HG02938 (cell line): ENCODE measurements at regions not wholly inside any gene's neighbourhood (a gene's known extent, or its start where the extent isn't known, plus 50 kb on each side); places are given as distances from the start of the nearest gene placed in this dataset.
"Not testable (repeated sequence)": the region's sequence is repeated elsewhere in the genome, so short reads cannot be mapped to it uniquely, and the experiment has no call there.

ENCODE experiments used
- ATAC-seq: cut with Tn5 transposase; IDR thresholded peaks from one replicate; pipeline ENCODE4 v1.9.1; 2021; ENCODE audit warnings: mild to moderate bottlenecking, moderate library complexity; ENCODE audit not compliant: unreplicated experiment

- ATAC-seq = no peak
These were observed 663.6 kb upstream of the CPEB2 start for GRCh38 chr4:14338585-14339265.

- ATAC-seq = no peak
These were observed 662.6 kb upstream of the CPEB2 start for GRCh38 chr4:14339715-14340114.

- no peak for ATAC-seq
These were observed 662.0 kb upstream of the CPEB2 start for GRCh38 chr4:14340321-14340720.

GRCh38 chr4:14343961-14344360 is 658.3 kb upstream of the CPEB2 start:
- no peak for ATAC-seq

GRCh38 chr4:14345356-14345775 is 656.9 kb upstream of the CPEB2 start:
- ATAC-seq = no peak

- ATAC-seq = no peak
These were observed 654.8 kb upstream of the CPEB2 start for GRCh38 chr4:14347526-14347925.

GRCh38 chr4:14348506-14348905 is 653.8 kb upstream of the CPEB2 start:
- no peak for ATAC-seq

- not testable (repeated sequence) for ATAC-seq
These were observed 643.6 kb upstream of the CPEB2 start for GRCh38 chr4:14358544-14359160.

GRCh38 chr4:14359991-14360390 is 642.3 kb upstream of the CPEB2 start:
- ATAC-seq = no peak

- no peak for ATAC-seq
These were observed 641.2 kb upstream of the CPEB2 start for GRCh38 chr4:14361084-14361483.

GRCh38 chr4:14362385-14362784 is 639.9 kb upstream of the CPEB2 start:
- no peak for ATAC-seq

GRCh38 chr4:14364953-14365536 is 637.2 kb upstream of the CPEB2 start:
- no peak for ATAC-seq

- no peak for ATAC-seq
These were observed 633.9 kb upstream of the CPEB2 start for GRCh38 chr4:14368391-14368790.

- no peak for ATAC-seq
These were observed 631.1 kb upstream of the CPEB2 start for GRCh38 chr4:14371131-14371530.

- ATAC-seq = no peak
These were observed 626.5 kb upstream of the CPEB2 start for GRCh38 chr4:14375816-14376215.

GRCh38 chr4:14379183-14379582 is 623.1 kb upstream of the CPEB2 start:
- ATAC-seq = no peak

GRCh38 chr4:14383652-14384051 is 618.6 kb upstream of the CPEB2 start:
- no peak for ATAC-seq

GRCh38 chr4:14384824-14385223 is 617.5 kb upstream of the CPEB2 start:
- no peak for ATAC-seq

- no peak for ATAC-seq
These were observed 616.1 kb upstream of the CPEB2 start for GRCh38 chr4:14386196-14386595.

GRCh38 chr4:14387647-14388046 is 614.6 kb upstream of the CPEB2 start:
- no peak for ATAC-seq

GRCh38 chr4:14392378-14392777 is 609.9 kb upstream of the CPEB2 start:
- no peak for ATAC-seq

- ATAC-seq = no peak
These were observed 606.1 kb upstream of the CPEB2 start for GRCh38 chr4:14396183-14396582.
